GM06990 (cell line): ENCODE measurements at regions not wholly inside any gene's neighbourhood (a gene's known extent, or its start where the extent isn't known, plus 50 kb on each side); places are given as distances from the start of the nearest gene placed in this dataset.

Source experiments
- DNase-seq: peaks from one replicate; pipeline ENCODE4 v3.0.0-alpha.2; 2011; ENCODE audit not compliant: insufficient read length; ENCODE audit errors: extremely low read depth
- H3K27me3 ChIP-seq: replicated peaks from 2 replicates; pipeline ENCODE4 v1.6.0; 2011; ENCODE audit warnings: low read length; ENCODE audit not compliant: control insufficient read depth, insufficient read depth
- H3K36me3 ChIP-seq: 2 replicates; pipeline ENCODE4 v1.5.1; 2011; ENCODE audit warnings: low read length; ENCODE audit not compliant: control insufficient read depth, insufficient read depth
- H3K4me3 ChIP-seq: replicated peaks from 2 replicates; pipeline ENCODE4 v1.5.1; 2011; ENCODE audit warnings: low read depth, mild to moderate bottlenecking, control low read depth, low read length
- CTCF ChIP-seq: IDR thresholded peaks from 2 replicates; pipeline ENCODE4 v1.5.1; 2011; ENCODE audit warnings: low read length, control low read depth, mild to moderate bottlenecking, inconsistent platforms; ENCODE audit not compliant: insufficient read depth, poor library complexity, severe bottlenecking

- Histone ChIP-seq H3K4me3 (no peak overlapping the region), H3K36me3 (no peaks in the 10 kb centered on the region), H3K27me3 (no peaks in the 10 kb centered on the region)
- DNase-seq = no peak
- no peak for TF ChIP-seq CTCF
Observed at GRCh38 chr1:118736322-118736721, 251.8 kb downstream of the TBX15 start.

GRCh38 chr1:118717893-118718292 is 270.2 kb downstream of the TBX15 start:
- no peak for DNase-seq
- no peaks in the 10 kb centered on the region for H3K27me3 ChIP-seq
- no peak for TF ChIP-seq CTCF
- H3K4me3 ChIP-seq = no peak overlapping the region
- no peaks in the 10 kb centered on the region for H3K36me3 ChIP-seq

- no peaks in the 10 kb centered on the region for H3K36me3 ChIP-seq
- H3K27me3 ChIP-seq = no peaks in the 10 kb centered on the region
- H3K4me3 ChIP-seq = no peak overlapping the region
- no peak for DNase-seq
- TF ChIP-seq CTCF = no peak
Observed at GRCh38 chr1:118716775-118717174, 271.4 kb downstream of the TBX15 start.

- H3K36me3 ChIP-seq = no peaks in the 10 kb centered on the region
- H3K4me3 ChIP-seq = no peak overlapping the region
- no peak for DNase-seq
- TF ChIP-seq CTCF = no peak
- H3K27me3 ChIP-seq = no peaks in the 10 kb centered on the region
Observed at GRCh38 chr1:118711356-118711755, 276.8 kb downstream of the TBX15 start.

GRCh38 chr1:118698911-118699310 is 289.2 kb downstream of the TBX15 start:
- no peak for TF ChIP-seq CTCF
- Histone ChIP-seq H3K4me3 (no peak overlapping the region), H3K36me3 (no peaks in the 10 kb centered on the region), H3K27me3 (no peaks in the 10 kb centered on the region)
- no peak for DNase-seq

- Histone ChIP-seq H3K27me3 (no peaks in the 10 kb centered on the region), H3K4me3 (no peak overlapping the region), H3K36me3 (no peaks in the 10 kb centered on the region)
- no peak for TF ChIP-seq CTCF
- no peak for DNase-seq
Observed at GRCh38 chr1:118692143-118692542, 296.0 kb downstream of the TBX15 start.
